A673 (cell line): ENCODE measurements at regions not wholly inside any gene's neighbourhood (a gene's known extent, or its start where the extent isn't known, plus 50 kb on each side); places are given as distances from the start of the nearest gene placed in this dataset.

ENCODE experiments used
- BruUV-seq: library from RNA; stranded (reverse); fragments of 400-500 nt; replicated peaks from 2 replicates; lab custom pipeline; 2021; lab: Mats Ljungman, UMichigan
- CTCF ChIA-PET: fragments of 300-600 bp; sonication (Branson Sonifier 250); formaldehyde crosslinking; loops from one replicate; lab custom pipeline; 2022; ENCODE audit warnings: antibody characterized with exemption; lab: Charles Lee
- POLR2A ChIA-PET: fragments of 300-600 bp; sonication (Branson Sonifier 250); formaldehyde crosslinking; loops from one replicate; lab custom pipeline; 2022; ENCODE audit warnings: antibody characterized with exemption; ENCODE audit not compliant: low non-redundant PET; lab: Charles Lee
- DNase-seq: peaks from one replicate; pipeline ENCODE4 v3.0.0-alpha.2; 2015; ENCODE audit warnings: low spot score
- H3K27ac ChIP-seq: fragments of 200-600 bp; sonication (generic); 2 replicates; pipeline ENCODE4 v1.5.1; 2016; ENCODE audit warnings: mixed run types, low read depth, mild to moderate bottlenecking, mixed read lengths, antibody characterized with exemption, low read length; ENCODE audit not compliant: poor library complexity, severe bottlenecking
- H3K27me3 ChIP-seq: fragments of 200-600 bp; sonication (generic); replicated peaks from 2 replicates; pipeline ENCODE4 v1.6.1; 2017; ENCODE audit warnings: mixed run types, low read depth, mild to moderate bottlenecking, mixed read lengths, antibody characterized with exemption, low read length; ENCODE audit not compliant: insufficient read depth, poor library complexity
- H3K36me3 ChIP-seq: fragments of 200-600 bp; sonication (generic); 2 replicates; pipeline ENCODE4 v1.6.1; 2016; ENCODE audit warnings: mixed run types, mild to moderate bottlenecking, mixed read lengths, antibody characterized with exemption, low read length; ENCODE audit not compliant: insufficient read depth, poor library complexity, severe bottlenecking
- H3K4me1 ChIP-seq: fragments of 200-600 bp; sonication (generic); 2 replicates; pipeline ENCODE4 v1.6.1; 2017; ENCODE audit warnings: mixed run types, mild to moderate bottlenecking, mixed read lengths, antibody characterized with exemption, low read length; ENCODE audit not compliant: insufficient read depth, poor library complexity, severe bottlenecking
- H3K4me3 ChIP-seq: fragments of 200-600 bp; sonication (generic); 2 replicates; pipeline ENCODE4 v1.5.1; 2016; ENCODE audit warnings: low read depth, mixed run types, mild to moderate bottlenecking, mixed read lengths, low read length; ENCODE audit not compliant: poor library complexity, severe bottlenecking
- H3K9me3 ChIP-seq: fragments of 200-600 bp; sonication (generic); 2 replicates; pipeline ENCODE4 v1.6.1; 2016; ENCODE audit warnings: mixed run types, low read depth, mild to moderate bottlenecking, mixed read lengths, antibody characterized with exemption, low read length; ENCODE audit not compliant: poor library complexity, severe bottlenecking
- CTCF ChIP-seq: fragments of 300-800, 200-600 bp; sonication (generic); conservative IDR thresholded peaks from 2 replicates; pipeline ENCODE4 v1.5.1; 2017; ENCODE audit warnings: low read depth, mild to moderate bottlenecking, antibody characterized with exemption, low read length, moderate library complexity, mixed read lengths
- EZH2 ChIP-seq: fragments of 200-600 bp; sonication (generic); IDR thresholded peaks from 2 replicates; pipeline ENCODE4 v1.6.1; 2017; ENCODE audit warnings: borderline replicate concordance, low read depth, mild to moderate bottlenecking, mixed read lengths, antibody characterized with exemption, low read length; ENCODE audit not compliant: poor library complexity, severe bottlenecking
- intact Hi-C: fragments of 100-400 bp; cut with micrococcal nuclease; formaldehyde crosslinking; loops from one replicate; pipeline ENCODE4 v1.10.0; 2022; ENCODE audit not compliant: unreplicated experiment

- no peaks in the 10 kb centered on the region for H3K36me3 ChIP-seq
- no TSS peak for BruUV-seq
- no peak overlapping the region for H3K4me3 ChIP-seq
- intact Hi-C loops: no loop called here
- H3K9me3 ChIP-seq: no peaks in the 10 kb centered on the region
- ChIA-PET CTCF (no interaction called here), POLR2A (no interaction called here)
- H3K4me1 ChIP-seq: no peaks in the 10 kb centered on the region
- TF ChIP-seq EZH2: no peak
- no peak for TF ChIP-seq CTCF
- no peak for DNase-seq
- H3K27ac ChIP-seq: no peak overlapping the region
- H3K27me3 ChIP-seq: no peaks in the 10 kb centered on the region
Observed at GRCh38 chr1:67605209-67605780, 79.7 kb upstream of the GADD45A start.

DNA sequence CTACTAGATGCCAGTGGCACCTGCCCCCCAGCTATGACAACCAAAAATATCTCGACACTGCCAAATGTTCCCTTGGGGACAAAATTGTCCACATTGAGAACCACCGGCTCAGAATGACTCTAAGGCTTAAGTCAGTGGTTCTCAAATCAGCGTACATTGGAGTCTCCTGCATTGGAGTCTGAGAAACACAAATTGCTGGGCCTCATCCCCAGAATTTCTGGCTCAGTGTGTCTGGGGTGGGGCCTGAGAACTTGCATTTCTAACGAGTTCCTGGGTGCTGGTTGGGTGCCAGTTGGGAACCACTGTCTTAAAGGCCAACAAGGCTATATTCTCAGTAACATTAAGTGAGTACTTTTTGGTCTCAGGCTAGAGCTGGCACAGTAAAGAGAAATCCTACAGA lies 77.7 kb upstream of the GADD45A start:
- no peak overlapping the region for H3K4me3 ChIP-seq
- CTCF ChIA-PET: no interaction called here
- intact Hi-C loops: no loop called here

DNA sequence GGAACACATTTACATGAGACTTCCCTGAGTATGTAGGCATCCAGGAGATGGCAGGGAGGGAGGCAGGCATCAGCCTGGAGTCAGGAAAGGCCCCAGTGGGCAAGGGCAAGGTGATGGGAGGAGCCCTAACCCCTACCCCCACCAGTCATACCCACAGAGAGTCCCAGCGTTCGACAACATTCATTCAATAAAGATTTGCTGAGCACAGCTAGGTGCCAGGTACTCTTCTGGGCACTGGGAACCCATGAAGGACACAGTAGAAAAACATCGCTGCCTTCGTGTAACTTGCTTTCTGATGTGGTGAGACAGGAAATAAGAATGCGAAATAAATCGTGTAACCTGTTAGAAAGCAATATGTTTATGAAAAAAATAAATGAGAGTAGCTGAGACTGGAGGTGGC lies 77.3 kb upstream of the GADD45A start:
- CTCF ChIA-PET: no interaction called here

More for the DNA sequence above, 77.7 kb upstream of the GADD45A start:
- TF ChIP-seq CTCF (no peak), EZH2 (no peak)
- Histone ChIP-seq H3K27me3 (no peaks in the 10 kb centered on the region), H3K36me3 (no peaks in the 10 kb centered on the region), H3K9me3 (no peaks in the 10 kb centered on the region), H3K4me1 (peaks cover 4% of the 10 kb centered on the region), H3K27ac (no peak overlapping the region)
- POLR2A ChIA-PET: no interaction called here
- BruUV-seq: no TSS peak
- DNase-seq: no peak

More for the DNA sequence above, 77.3 kb upstream of the GADD45A start:
- TF ChIP-seq EZH2 (no peak), CTCF (no peak)
- Histone ChIP-seq H3K27ac (no peak overlapping the region), H3K4me3 (no peak overlapping the region), H3K9me3 (no peaks in the 10 kb centered on the region), H3K27me3 (no peaks in the 10 kb centered on the region), H3K36me3 (no peaks in the 10 kb centered on the region), H3K4me1 (peaks cover 6% of the 10 kb centered on the region)
- DNase-seq: no peak
- intact Hi-C loops: no loop called here
- BruUV-seq: no TSS peak
- POLR2A ChIA-PET: no interaction called here
